C4-2B (cell line): ENCODE measurements at regions not wholly inside any gene's neighbourhood (a gene's known extent, or its start where the extent isn't known, plus 50 kb on each side); places are given as distances from the start of the nearest gene placed in this dataset.

Experiments used
- ZFX ChIP-seq: fragments of 450-650 bp; IDR thresholded peaks from 2 replicates; pipeline ENCODE4 v1.6.1; 2017
- TF ChIP-seq, protein P1 (sequence below): fragments of 450-650 bp; conservative IDR thresholded peaks from 2 replicates; pipeline ENCODE4 v1.5.1; 2017; ENCODE audit warnings: mild to moderate bottlenecking

- TF ChIP-seq, protein P1, sequence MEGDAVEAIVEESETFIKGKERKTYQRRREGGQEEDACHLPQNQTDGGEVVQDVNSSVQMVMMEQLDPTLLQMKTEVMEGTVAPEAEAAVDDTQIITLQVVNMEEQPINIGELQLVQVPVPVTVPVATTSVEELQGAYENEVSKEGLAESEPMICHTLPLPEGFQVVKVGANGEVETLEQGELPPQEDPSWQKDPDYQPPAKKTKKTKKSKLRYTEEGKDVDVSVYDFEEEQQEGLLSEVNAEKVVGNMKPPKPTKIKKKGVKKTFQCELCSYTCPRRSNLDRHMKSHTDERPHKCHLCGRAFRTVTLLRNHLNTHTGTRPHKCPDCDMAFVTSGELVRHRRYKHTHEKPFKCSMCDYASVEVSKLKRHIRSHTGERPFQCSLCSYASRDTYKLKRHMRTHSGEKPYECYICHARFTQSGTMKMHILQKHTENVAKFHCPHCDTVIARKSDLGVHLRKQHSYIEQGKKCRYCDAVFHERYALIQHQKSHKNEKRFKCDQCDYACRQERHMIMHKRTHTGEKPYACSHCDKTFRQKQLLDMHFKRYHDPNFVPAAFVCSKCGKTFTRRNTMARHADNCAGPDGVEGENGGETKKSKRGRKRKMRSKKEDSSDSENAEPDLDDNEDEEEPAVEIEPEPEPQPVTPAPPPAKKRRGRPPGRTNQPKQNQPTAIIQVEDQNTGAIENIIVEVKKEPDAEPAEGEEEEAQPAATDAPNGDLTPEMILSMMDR: no peak
- no peak for TF ChIP-seq ZFX
Observed at GRCh38 chr16:5361322-5361721, 263.7 kb upstream of the EEF2KMT start.
